Bronchial epithelial cell (primary cell): ENCODE measurements at regions not wholly inside any gene's neighbourhood (a gene's known extent, or its start where the extent isn't known, plus 50 kb on each side); places are given as distances from the start of the nearest gene placed in this dataset.

Source experiments
- DNase-seq: peaks from one replicate; pipeline ENCODE4 v3.0.0-alpha.2; 2010; ENCODE audit warnings: low read depth
- FAIRE-seq: peaks from 2 replicates; lab custom pipeline; 2011; peaks lifted over from hg19 to GRCh38; lab: Jason Lieb, UNC
- H3K27me3 ChIP-seq: 2 replicates; pipeline ENCODE4 v1.5.1; 2011; ENCODE audit warnings: low read length; ENCODE audit not compliant: control insufficient read depth, insufficient read depth
- H3K36me3 ChIP-seq: 2 replicates; pipeline ENCODE4 v1.5.1; 2011; ENCODE audit warnings: low read length; ENCODE audit not compliant: control insufficient read depth, insufficient read depth
- H3K4me3 ChIP-seq: 2 replicates; pipeline ENCODE4 v1.5.1; 2011; ENCODE audit warnings: mild to moderate bottlenecking, low read depth, low read length, control low read depth
- CTCF ChIP-seq: IDR thresholded peaks from 2 replicates; pipeline ENCODE4 v1.5.1; 2011; ENCODE audit warnings: mild to moderate bottlenecking, moderate library complexity, low read length, control low read depth, inconsistent platforms; ENCODE audit not compliant: insufficient read depth, severe bottlenecking

- no peak overlapping the region for H3K4me3 ChIP-seq
- no peak for TF ChIP-seq CTCF
- DNase-seq: peak; percentile 55
- no peaks in the 10 kb centered on the region for H3K27me3 ChIP-seq
- no peak for FAIRE-seq
- no peaks in the 10 kb centered on the region for H3K36me3 ChIP-seq
These were observed 76.4 kb downstream of the BOD1L2 start for GRCh38 chr18:57223144-57223870.

- Histone ChIP-seq H3K4me3 (no peak overlapping the region), H3K27me3 (no peaks in the 10 kb centered on the region), H3K36me3 (no peaks in the 10 kb centered on the region)
- TF ChIP-seq CTCF: no peak
- no peak for DNase-seq
- FAIRE-seq: no peak
These were observed 84.1 kb downstream of the BOD1L2 start for GRCh38 chr18:57230861-57231585.

- no peak for TF ChIP-seq CTCF
- Histone ChIP-seq H3K27me3 (no peaks in the 10 kb centered on the region), H3K4me3 (no peak overlapping the region), H3K36me3 (no peaks in the 10 kb centered on the region)
- DNase-seq (no peak), FAIRE-seq (no peak)
These were observed 85.0 kb downstream of the BOD1L2 start for GRCh38 chr18:57231864-57232263.

- FAIRE-seq: no peak
- TF ChIP-seq CTCF: no peak
These were observed 87.5 kb downstream of the BOD1L2 start for GRCh38 chr18:57234346-57234745.

GRCh38 chr18:57241869-57242268, 95.0 kb downstream of the BOD1L2 start:
- DNase-seq (no peak), FAIRE-seq (no peak)
- Histone ChIP-seq H3K36me3 (no peaks in the 10 kb centered on the region), H3K27me3 (no peaks in the 10 kb centered on the region), H3K4me3 (no peak overlapping the region)
- no peak for TF ChIP-seq CTCF

More at GRCh38 chr18:57234346-57234745, 87.5 kb downstream of the BOD1L2 start:
- H3K36me3 ChIP-seq: no peaks in the 10 kb centered on the region
- H3K27me3 ChIP-seq: no peaks in the 10 kb centered on the region
- H3K4me3 ChIP-seq: no peak overlapping the region
- no peak for DNase-seq
